ENCODE measurements at regions not wholly inside any gene's neighbourhood (a gene's known extent, or its start where the extent isn't known, plus 50 kb on each side); places are given as distances from the start of the nearest gene placed in this dataset.
"Not testable (repeated sequence)": the region's sequence is repeated elsewhere in the genome, so short reads cannot be mapped to it uniquely, and the experiment has no call there.

DNA sequence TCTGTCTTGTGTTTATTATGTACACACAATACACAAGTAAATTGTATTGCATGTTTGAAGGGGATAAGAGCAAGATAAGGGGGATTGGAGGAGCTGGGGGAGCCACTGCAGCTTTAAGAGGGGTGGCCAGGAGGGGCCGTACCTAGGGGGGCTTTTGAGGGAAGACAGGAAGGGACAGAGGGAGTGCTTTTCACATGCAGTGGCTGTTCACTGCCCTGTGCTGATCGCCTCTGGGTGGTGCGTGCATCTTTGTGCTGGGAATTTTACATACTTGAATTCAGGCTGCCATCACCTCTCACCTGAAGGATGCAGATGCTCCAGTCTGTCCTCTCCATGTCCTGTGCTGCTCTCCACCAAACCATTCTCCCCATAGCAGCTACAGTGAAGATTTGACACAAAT is 179.5 kb downstream of the PTPRU start:
- Histone ChIP-seq H3K27me3 (replicated peaks; ENCODE audit: control insufficient read depth, insufficient read depth, low read length, poor library complexity, severe bottlenecking) (no peaks in the 10 kb centered on the region), H3K27ac (ENCODE audit: insufficient read depth, low read length, poor library complexity, severe bottlenecking) (no peak overlapping the region), H3K4me1 (ENCODE audit: control insufficient read depth, insufficient read depth, low read length, poor library complexity, severe bottlenecking) (no peaks in the 10 kb centered on the region), H3K4me3 (ENCODE audit: insufficient read depth, low read depth, low read length, poor library complexity, severe bottlenecking) (no peak overlapping the region), H3K9me3 (ENCODE audit: control insufficient read depth, low read length) (no peaks in the 10 kb centered on the region), H3K36me3 (ENCODE audit: control insufficient read depth, insufficient read depth, low read length) (no peaks in the 10 kb centered on the region)
- no peak for DNase-seq

- Histone ChIP-seq H3K36me3 (ENCODE audit: control insufficient read depth, insufficient read depth, low read length) (no peaks in the 10 kb centered on the region), H3K4me1 (ENCODE audit: control insufficient read depth, insufficient read depth, low read length, poor library complexity, severe bottlenecking) (no peaks in the 10 kb centered on the region), H3K4me3 (ENCODE audit: insufficient read depth, low read depth, low read length, poor library complexity, severe bottlenecking) (no peak overlapping the region), H3K27ac (ENCODE audit: insufficient read depth, low read length, poor library complexity, severe bottlenecking) (no peak overlapping the region), H3K9me3 (ENCODE audit: control insufficient read depth, low read length) (no peaks in the 10 kb centered on the region), H3K27me3 (replicated peaks; ENCODE audit: control insufficient read depth, insufficient read depth, low read length, poor library complexity, severe bottlenecking) (no peaks in the 10 kb centered on the region)
- no peak for DNase-seq
Observed at GRCh38 chr1:29415156-29415830, 179.0 kb downstream of the PTPRU start.

DNA sequence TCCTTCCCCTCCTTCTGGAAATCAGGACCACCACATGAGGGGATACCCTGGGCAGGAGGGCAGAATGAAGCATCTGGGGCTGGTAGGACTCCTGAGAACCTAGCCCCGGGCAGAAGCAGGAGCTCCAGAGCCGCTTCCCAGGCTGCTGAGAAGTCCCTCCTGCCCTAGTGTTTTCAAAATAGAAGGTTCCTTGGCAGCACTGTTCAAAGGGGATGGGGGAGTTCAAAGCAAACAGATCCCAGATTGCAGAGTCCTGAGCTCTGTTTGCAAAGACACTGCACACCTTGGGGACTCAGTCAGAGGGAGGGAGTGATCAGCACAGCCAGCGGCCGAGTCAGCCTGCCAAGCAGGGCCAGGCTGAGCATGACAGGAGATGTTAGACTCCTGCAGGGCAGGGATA is 177.8 kb downstream of the PTPRU start:
- H3K36me3 ChIP-seq (ENCODE audit: control insufficient read depth, insufficient read depth, low read length): no peaks in the 10 kb centered on the region
- H3K27me3 ChIP-seq (replicated peaks; ENCODE audit: control insufficient read depth, insufficient read depth, low read length, poor library complexity, severe bottlenecking): no peaks in the 10 kb centered on the region
- H3K4me1 ChIP-seq (ENCODE audit: control insufficient read depth, insufficient read depth, low read length, poor library complexity, severe bottlenecking): no peaks in the 10 kb centered on the region
- H3K27ac ChIP-seq (ENCODE audit: insufficient read depth, low read length, poor library complexity, severe bottlenecking): no peak overlapping the region
- no peak for DNase-seq
- H3K4me3 ChIP-seq (ENCODE audit: insufficient read depth, low read depth, low read length, poor library complexity, severe bottlenecking): no peak overlapping the region
- H3K9me3 ChIP-seq (ENCODE audit: control insufficient read depth, low read length): no peaks in the 10 kb centered on the region

DNA sequence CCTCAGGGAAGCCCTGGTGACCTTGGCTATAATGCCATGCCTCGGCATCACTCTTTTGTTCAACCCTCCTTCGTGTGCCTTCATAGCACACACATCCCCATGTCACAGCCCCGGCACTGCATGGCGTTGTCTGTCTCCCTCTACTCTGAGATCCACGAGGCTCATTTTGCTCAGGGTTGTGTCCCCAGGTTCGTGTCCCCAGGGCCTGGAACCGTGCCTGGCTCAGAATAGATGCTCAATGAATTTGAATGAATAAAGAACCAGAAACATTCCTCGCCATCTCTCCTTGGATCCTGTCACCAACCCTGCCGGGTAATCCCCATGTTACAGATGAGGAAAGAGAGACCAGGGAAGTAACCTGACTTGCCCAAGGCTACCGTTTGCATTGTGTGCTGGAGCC is 177.3 kb downstream of the PTPRU start:
- Histone ChIP-seq H3K27me3 (replicated peaks; ENCODE audit: control insufficient read depth, insufficient read depth, low read length, poor library complexity, severe bottlenecking) (no peaks in the 10 kb centered on the region), H3K36me3 (ENCODE audit: control insufficient read depth, insufficient read depth, low read length) (no peaks in the 10 kb centered on the region), H3K27ac (ENCODE audit: insufficient read depth, low read length, poor library complexity, severe bottlenecking) (no peak overlapping the region), H3K9me3 (ENCODE audit: control insufficient read depth, low read length) (no peaks in the 10 kb centered on the region), H3K4me1 (ENCODE audit: control insufficient read depth, insufficient read depth, low read length, poor library complexity, severe bottlenecking) (no peaks in the 10 kb centered on the region), H3K4me3 (ENCODE audit: insufficient read depth, low read depth, low read length, poor library complexity, severe bottlenecking) (no peak overlapping the region)
- no peak for DNase-seq

DNA sequence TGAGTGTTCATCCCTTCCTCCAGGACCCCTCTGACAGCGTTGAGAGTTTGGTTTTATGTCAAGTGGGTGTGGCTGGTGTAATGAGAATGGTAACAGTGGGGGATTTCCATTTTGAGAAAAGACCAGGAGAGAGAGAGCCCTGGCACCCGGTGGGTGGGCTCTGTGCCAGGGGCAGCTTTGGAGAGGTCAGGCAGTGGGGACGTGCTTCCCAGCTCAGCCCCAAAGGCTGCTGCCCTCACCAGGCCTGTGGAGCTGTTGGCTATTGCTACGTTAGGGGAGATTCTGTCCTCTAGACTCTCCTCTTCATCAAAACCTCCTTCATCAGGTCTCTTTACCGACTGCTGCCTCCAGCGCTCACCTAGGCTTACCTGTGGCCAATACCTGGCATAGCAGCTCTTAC is 176.3 kb downstream of the PTPRU start:
- no peak overlapping the region for H3K4me3 ChIP-seq (ENCODE audit: insufficient read depth, low read depth, low read length, poor library complexity, severe bottlenecking)
- no peak overlapping the region for H3K27ac ChIP-seq (ENCODE audit: insufficient read depth, low read length, poor library complexity, severe bottlenecking)
- no peaks in the 10 kb centered on the region for H3K27me3 ChIP-seq (replicated peaks; ENCODE audit: control insufficient read depth, insufficient read depth, low read length, poor library complexity, severe bottlenecking)
- H3K4me1 ChIP-seq (ENCODE audit: control insufficient read depth, insufficient read depth, low read length, poor library complexity, severe bottlenecking): no peaks in the 10 kb centered on the region
- no peaks in the 10 kb centered on the region for H3K9me3 ChIP-seq (ENCODE audit: control insufficient read depth, low read length)
- no peak for DNase-seq
- no peaks in the 10 kb centered on the region for H3K36me3 ChIP-seq (ENCODE audit: control insufficient read depth, insufficient read depth, low read length)

DNA sequence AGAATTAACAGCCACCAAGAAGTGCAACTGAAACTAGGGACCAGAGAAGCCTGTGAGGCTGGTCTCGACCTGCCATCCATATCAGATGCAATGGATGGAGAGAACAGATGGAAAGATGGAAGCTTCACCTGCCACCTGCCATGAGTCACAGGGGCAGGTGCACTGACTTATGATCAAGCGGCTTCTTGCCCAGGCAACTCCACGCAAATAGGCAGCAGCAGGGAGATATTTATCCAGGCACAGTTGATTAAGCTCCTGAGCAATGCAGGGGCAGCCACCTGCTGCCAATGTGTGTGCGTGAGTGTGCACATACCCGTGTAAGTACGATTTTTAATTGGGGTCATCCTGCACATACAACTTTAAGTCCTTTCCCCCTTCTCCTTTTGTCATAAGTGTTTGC is 174.2 kb downstream of the PTPRU start:
- Histone ChIP-seq H3K4me1 (ENCODE audit: control insufficient read depth, insufficient read depth, low read length, poor library complexity, severe bottlenecking) (no peaks in the 10 kb centered on the region), H3K9me3 (ENCODE audit: control insufficient read depth, low read length) (no peaks in the 10 kb centered on the region), H3K36me3 (ENCODE audit: control insufficient read depth, insufficient read depth, low read length) (no peaks in the 10 kb centered on the region), H3K27ac (ENCODE audit: insufficient read depth, low read length, poor library complexity, severe bottlenecking) (no peak overlapping the region), H3K4me3 (ENCODE audit: insufficient read depth, low read depth, low read length, poor library complexity, severe bottlenecking) (no peak overlapping the region), H3K27me3 (replicated peaks; ENCODE audit: control insufficient read depth, insufficient read depth, low read length, poor library complexity, severe bottlenecking) (no peaks in the 10 kb centered on the region)
- DNase-seq: no peak

DNA sequence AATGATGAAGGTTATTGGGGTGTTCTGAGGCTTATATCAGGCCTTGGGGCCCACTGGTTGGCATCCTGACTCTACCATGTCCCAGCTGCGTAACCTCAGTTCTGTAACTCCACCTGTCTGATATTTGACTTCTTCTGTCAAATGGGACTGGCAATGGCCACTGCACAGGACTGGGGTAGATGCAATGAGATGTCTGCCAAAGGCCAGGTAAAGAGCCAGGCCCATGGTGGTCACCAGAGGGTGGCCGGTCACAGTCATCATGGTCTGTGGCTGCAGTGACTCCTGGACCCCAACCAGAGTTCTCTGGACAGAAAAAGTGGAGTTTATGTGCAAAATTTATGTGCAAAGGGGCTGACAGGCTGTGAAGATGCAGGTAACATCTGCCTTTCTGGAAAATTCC is 173.3 kb downstream of the PTPRU start:
- Histone ChIP-seq H3K27me3 (replicated peaks; ENCODE audit: control insufficient read depth, insufficient read depth, low read length, poor library complexity, severe bottlenecking) (no peaks in the 10 kb centered on the region), H3K27ac (ENCODE audit: insufficient read depth, low read length, poor library complexity, severe bottlenecking) (no peak overlapping the region), H3K4me1 (ENCODE audit: control insufficient read depth, insufficient read depth, low read length, poor library complexity, severe bottlenecking) (no peaks in the 10 kb centered on the region), H3K4me3 (ENCODE audit: insufficient read depth, low read depth, low read length, poor library complexity, severe bottlenecking) (no peak overlapping the region), H3K36me3 (ENCODE audit: control insufficient read depth, insufficient read depth, low read length) (no peaks in the 10 kb centered on the region), H3K9me3 (ENCODE audit: control insufficient read depth, low read length) (no peaks in the 10 kb centered on the region)
- no peak for DNase-seq

GRCh38 chr1:29408831-29409605 is 172.7 kb downstream of the PTPRU start:
- Histone ChIP-seq H3K4me3 (ENCODE audit: insufficient read depth, low read depth, low read length, poor library complexity, severe bottlenecking) (no peak overlapping the region), H3K27me3 (replicated peaks; ENCODE audit: control insufficient read depth, insufficient read depth, low read length, poor library complexity, severe bottlenecking) (no peaks in the 10 kb centered on the region), H3K4me1 (ENCODE audit: control insufficient read depth, insufficient read depth, low read length, poor library complexity, severe bottlenecking) (no peaks in the 10 kb centered on the region), H3K36me3 (ENCODE audit: control insufficient read depth, insufficient read depth, low read length) (no peaks in the 10 kb centered on the region), H3K9me3 (ENCODE audit: control insufficient read depth, low read length) (no peaks in the 10 kb centered on the region), H3K27ac (ENCODE audit: insufficient read depth, low read length, poor library complexity, severe bottlenecking) (no peak overlapping the region)
- no peak for DNase-seq

DNA sequence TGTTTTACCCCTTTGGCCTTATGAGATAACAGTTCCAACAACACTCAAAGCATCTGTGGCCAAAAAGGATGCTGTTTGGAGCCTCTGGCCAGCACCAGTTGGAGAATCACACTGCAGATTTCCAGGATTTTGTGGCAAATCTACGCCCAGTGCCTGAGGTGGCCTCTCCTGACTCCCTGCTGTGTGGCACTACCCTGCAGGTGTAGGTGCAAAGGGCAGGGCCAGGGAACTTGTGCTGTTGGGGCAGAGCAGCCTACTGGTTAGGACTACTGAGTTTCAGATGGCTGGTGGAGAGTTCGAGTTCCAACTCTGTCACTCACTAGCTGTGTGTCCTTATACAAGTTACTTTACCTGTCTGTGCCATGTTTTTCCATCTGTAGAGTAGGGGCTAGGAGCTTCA is 170.5 kb downstream of the PTPRU start:
- DNase-seq: no peak
- Histone ChIP-seq H3K4me1 (ENCODE audit: control insufficient read depth, insufficient read depth, low read length, poor library complexity, severe bottlenecking) (no peaks in the 10 kb centered on the region), H3K9me3 (ENCODE audit: control insufficient read depth, low read length) (no peaks in the 10 kb centered on the region), H3K27me3 (replicated peaks; ENCODE audit: control insufficient read depth, insufficient read depth, low read length, poor library complexity, severe bottlenecking) (no peaks in the 10 kb centered on the region), H3K36me3 (ENCODE audit: control insufficient read depth, insufficient read depth, low read length) (no peaks in the 10 kb centered on the region), H3K4me3 (ENCODE audit: insufficient read depth, low read depth, low read length, poor library complexity, severe bottlenecking) (no peak overlapping the region), H3K27ac (ENCODE audit: insufficient read depth, low read length, poor library complexity, severe bottlenecking) (no peak overlapping the region)

DNA sequence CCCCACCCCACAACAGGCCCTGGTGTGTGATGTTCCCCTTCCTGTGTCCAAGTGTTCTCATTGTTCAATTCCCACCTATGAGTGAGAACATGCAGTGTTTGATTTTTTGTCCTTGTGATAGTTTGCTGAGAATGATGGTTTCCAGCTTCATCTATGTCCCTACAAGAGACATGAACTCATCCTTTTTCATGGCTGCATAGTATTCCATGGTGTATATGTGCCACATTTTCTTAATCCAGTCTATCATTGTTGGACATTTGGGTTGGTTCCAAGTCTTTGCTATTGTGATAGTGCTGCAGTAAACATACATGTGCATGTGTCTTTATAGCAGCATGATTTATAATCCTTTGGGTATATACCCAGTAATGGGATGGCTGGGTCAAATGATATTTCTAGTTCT is 163.9 kb downstream of the PTPRU start:
- not testable (repeated sequence) for H3K27me3 ChIP-seq (replicated peaks; ENCODE audit: control insufficient read depth, insufficient read depth, low read length, poor library complexity, severe bottlenecking); H3K9me3 ChIP-seq (ENCODE audit: control insufficient read depth, low read length); H3K27ac ChIP-seq (ENCODE audit: insufficient read depth, low read length, poor library complexity, severe bottlenecking); H3K36me3 ChIP-seq (ENCODE audit: control insufficient read depth, insufficient read depth, low read length); H3K4me3 ChIP-seq (ENCODE audit: insufficient read depth, low read depth, low read length, poor library complexity, severe bottlenecking); H3K4me1 ChIP-seq (ENCODE audit: control insufficient read depth, insufficient read depth, low read length, poor library complexity, severe bottlenecking); DNase-seq
